Esophagus muscularis mucosa (tissue), 4 donors: ENCODE measurements at regions not wholly inside any gene's neighbourhood (a gene's known extent, or its start where the extent isn't known, plus 50 kb on each side); places are given as distances from the start of the nearest gene placed in this dataset.

Experiments used
- DNase-seq: peaks from one replicate; pipeline ENCODE4 v3.0.0-alpha.2; 2017; ENCODE audit errors: extremely low spot score
- H3K27ac ChIP-seq, 4 donors: fragments of 200-600 bp; sonication (generic); replicated peaks in 1 of 4; 1 replicate in 3 of 4; 2 replicates in 1 of 4; pipeline ENCODE4 v1.5.1; 2016 to 2019; ENCODE audit warnings: mild to moderate bottlenecking in 1 of 4
- H3K27me3 ChIP-seq, 4 donors: fragments of 200-600 bp; sonication (generic); one replicate each; pipeline versions ENCODE4 v1.5.1 to v1.6.0; 2016 to 2019
- H3K36me3 ChIP-seq, 4 donors: fragments of 200-600 bp; sonication (generic); one replicate each; pipeline ENCODE4 v1.5.1; 2016 to 2019
- H3K4me1 ChIP-seq, 4 donors: fragments of 200-600 bp; sonication (generic); one replicate each; pipeline ENCODE4 v1.5.1; 2016 to 2019
- H3K4me3 ChIP-seq, 4 donors: fragments of 200-600 bp; sonication (generic); 1 replicate in 2 of 4; 2 replicates in 2 of 4; pipeline ENCODE4 v1.5.1; 2016 to 2019; ENCODE audit warnings: mild to moderate bottlenecking in 4 of 4, moderate library complexity in 1 of 4
- H3K9me3 ChIP-seq, 4 donors: fragments of 200-600 bp; sonication (generic); 1 replicate in 3 of 4; 2 replicates in 1 of 4; pipeline ENCODE4 v1.5.1; 2016 to 2019
- EP300 ChIP-seq: sonication (generic); formaldehyde crosslinking; IDR thresholded peaks from one replicate; pipeline ENCODE4 v1.6.1; 2017; ENCODE audit warnings: antibody characterized with exemption
- POLR2A ChIP-seq: fragments of 450-650 bp; IDR thresholded peaks from one replicate; pipeline ENCODE4 v1.6.1; 2017; ENCODE audit warnings: antibody characterized with exemption, moderate library complexity, mild to moderate bottlenecking, low read depth
- POLR2AphosphoS5 ChIP-seq, 2 donors: sonication (generic); formaldehyde crosslinking; IDR thresholded peaks; one replicate each; pipeline ENCODE4 v1.6.1; 2017; ENCODE audit warnings: antibody characterized with exemption in 2 of 2
- WGBS: methylation state at CpG from one replicate; pipeline ENCODE4 v1.1.5; 2018; 5-methylcytosine and 5-hydroxymethylcytosine counted together
- intact Hi-C: fragments of 100-400 bp; cut with DNase I; formaldehyde crosslinking; loops from one replicate; pipeline ENCODE4 v1.15.1; 2023
- TF ChIP-seq, protein P1 (sequence below), 3 experiments: fragments of 200-600 bp in 2 of 3; fragments of 450-650 bp in 1 of 3; sonication (generic) in 2 of 3; IDR thresholded peaks; one replicate each; pipeline ENCODE4 v1.5.1; 2017 to 2019; ENCODE audit warnings: antibody characterized with exemption in 3 of 3, mild to moderate bottlenecking in 2 of 3, moderate library complexity in 1 of 3

DNA sequence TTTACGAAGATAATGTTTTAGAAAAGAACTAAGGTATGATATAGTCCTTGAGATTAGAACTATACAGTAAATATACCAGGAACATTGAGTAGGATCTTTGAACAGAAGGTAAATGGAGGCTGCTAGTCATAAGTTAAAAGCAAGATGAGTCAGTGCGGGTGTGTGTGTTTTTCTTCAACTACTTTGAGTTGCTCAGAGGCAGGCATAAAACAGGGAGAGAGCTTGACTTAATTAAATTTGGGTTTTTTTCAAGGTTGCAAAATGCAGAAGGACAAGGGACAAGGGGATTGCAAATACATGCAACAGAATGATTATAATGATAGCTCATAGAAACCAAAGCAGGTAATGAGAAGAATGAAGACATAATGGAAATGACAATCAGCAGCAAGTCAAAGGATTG lies 815.1 kb downstream of the NCAM2 start:
- H3K9me3 ChIP-seq = no peaks in the 10 kb centered on the region
- H3K4me3 ChIP-seq = no peak overlapping the region
- DNase-seq = no peak
- 94% methylated on average over 2 of the region's 2 CpGs for WGBS
- no peak overlapping the region for H3K27ac ChIP-seq
- intact Hi-C loops = no loop called here
- H3K27me3 ChIP-seq = no peaks in the 10 kb centered on the region
- no peaks in the 10 kb centered on the region for H3K36me3 ChIP-seq
- H3K4me1 ChIP-seq = no peaks in the 10 kb centered on the region
- TF ChIP-seq POLR2A (no peak), EP300 (no peak)
- TF ChIP-seq, protein P1, sequence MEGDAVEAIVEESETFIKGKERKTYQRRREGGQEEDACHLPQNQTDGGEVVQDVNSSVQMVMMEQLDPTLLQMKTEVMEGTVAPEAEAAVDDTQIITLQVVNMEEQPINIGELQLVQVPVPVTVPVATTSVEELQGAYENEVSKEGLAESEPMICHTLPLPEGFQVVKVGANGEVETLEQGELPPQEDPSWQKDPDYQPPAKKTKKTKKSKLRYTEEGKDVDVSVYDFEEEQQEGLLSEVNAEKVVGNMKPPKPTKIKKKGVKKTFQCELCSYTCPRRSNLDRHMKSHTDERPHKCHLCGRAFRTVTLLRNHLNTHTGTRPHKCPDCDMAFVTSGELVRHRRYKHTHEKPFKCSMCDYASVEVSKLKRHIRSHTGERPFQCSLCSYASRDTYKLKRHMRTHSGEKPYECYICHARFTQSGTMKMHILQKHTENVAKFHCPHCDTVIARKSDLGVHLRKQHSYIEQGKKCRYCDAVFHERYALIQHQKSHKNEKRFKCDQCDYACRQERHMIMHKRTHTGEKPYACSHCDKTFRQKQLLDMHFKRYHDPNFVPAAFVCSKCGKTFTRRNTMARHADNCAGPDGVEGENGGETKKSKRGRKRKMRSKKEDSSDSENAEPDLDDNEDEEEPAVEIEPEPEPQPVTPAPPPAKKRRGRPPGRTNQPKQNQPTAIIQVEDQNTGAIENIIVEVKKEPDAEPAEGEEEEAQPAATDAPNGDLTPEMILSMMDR (IDR thresholded peaks at IDR 0.05) = no peak

DNA sequence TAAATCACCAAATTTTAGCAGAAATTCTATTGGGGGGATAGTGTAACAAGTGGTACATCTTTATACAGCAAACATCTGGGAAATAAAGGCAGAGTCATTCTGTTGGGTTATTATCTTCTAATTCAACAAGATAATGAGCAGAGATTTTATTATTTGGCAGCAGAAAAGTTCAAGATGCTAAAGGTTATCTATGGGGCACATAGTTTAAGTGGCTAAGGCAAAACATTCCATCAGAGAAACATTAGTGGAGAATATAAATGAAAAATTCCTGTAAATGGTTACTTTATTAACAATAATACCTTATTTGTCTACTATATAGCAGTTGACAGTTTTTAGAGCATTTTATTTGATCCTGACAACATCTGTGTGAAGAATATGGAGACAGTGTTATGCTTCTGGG lies 815.7 kb downstream of the NCAM2 start:
- Histone ChIP-seq H3K4me1 (no peaks in the 10 kb centered on the region), H3K4me3 (no peak overlapping the region), H3K9me3 (no peaks in the 10 kb centered on the region), H3K27me3 (no peaks in the 10 kb centered on the region), H3K27ac (no peak overlapping the region), H3K36me3 (no peaks in the 10 kb centered on the region)
- intact Hi-C loops = no loop called here
- DNase-seq = no peak
- TF ChIP-seq POLR2AphosphoS5 (IDR thresholded peaks at IDR 0.05) = no peak
- TF ChIP-seq, protein P1 (IDR thresholded peaks at IDR 0.05) = no peak
- TF ChIP-seq EP300 = no peak
- TF ChIP-seq POLR2A = no peak

DNA sequence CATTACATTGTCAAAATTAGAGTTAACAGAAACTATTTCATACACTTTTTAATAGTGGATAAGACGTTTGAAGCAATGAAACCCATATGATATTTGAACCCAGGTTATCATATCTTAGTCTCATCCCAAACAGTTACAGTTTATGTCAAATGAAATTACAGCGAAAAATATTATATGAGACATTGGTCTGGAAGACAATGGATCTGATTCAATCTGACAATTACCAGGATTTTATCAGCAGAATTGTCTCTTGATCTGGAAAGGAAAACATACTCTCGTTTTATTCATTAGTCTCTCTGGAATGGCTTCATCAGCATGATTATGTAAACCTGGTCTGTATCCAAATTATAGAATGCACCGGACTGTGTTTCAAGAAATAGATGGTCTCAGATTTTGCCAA lies 818.6 kb downstream of the NCAM2 start:
- 67% methylated on average over 4 of the region's 4 CpGs for WGBS

DNA sequence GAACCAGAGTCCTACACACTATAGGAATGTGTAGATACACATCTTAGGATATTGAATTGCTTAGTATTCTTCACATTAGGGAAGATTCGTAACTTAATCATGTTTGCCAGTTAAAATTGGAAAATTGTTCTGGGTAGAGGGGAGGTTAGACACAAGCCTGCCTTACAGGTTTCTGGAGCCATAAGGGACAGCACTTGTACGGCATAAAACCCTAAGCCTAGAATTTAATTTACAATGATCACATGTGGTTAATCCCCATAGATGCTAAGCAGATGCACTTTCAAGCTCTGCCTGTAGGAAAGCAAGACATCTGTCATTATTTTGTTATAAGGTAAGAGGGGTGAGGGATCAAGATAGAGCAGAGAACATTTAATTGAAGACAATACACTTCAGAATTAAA lies 820.7 kb downstream of the NCAM2 start:
- 83% methylated on average over 2 of the region's 2 CpGs for WGBS
- no peak overlapping the region for H3K27ac ChIP-seq
- no peak overlapping the region for H3K4me3 ChIP-seq
- DNase-seq = no peak
- intact Hi-C loops = no loop called here
- H3K36me3 ChIP-seq = no peaks in the 10 kb centered on the region
- no peaks in the 10 kb centered on the region for H3K27me3 ChIP-seq
- H3K4me1 ChIP-seq = no peaks in the 10 kb centered on the region
- H3K9me3 ChIP-seq = no peaks in the 10 kb centered on the region
- TF ChIP-seq POLR2AphosphoS5 (IDR thresholded peaks at IDR 0.05) (no peak), EP300 (no peak), POLR2A (no peak)
- TF ChIP-seq, protein P1 (IDR thresholded peaks at IDR 0.05) = no peak

More for the DNA sequence above, 818.6 kb downstream of the NCAM2 start:
- no peak for DNase-seq
- intact Hi-C loops = no loop called here
- no peaks in the 10 kb centered on the region for H3K9me3 ChIP-seq
- TF ChIP-seq EP300 = no peak
- TF ChIP-seq POLR2A = no peak
- TF ChIP-seq POLR2AphosphoS5 (IDR thresholded peaks at IDR 0.05) = no peak
- TF ChIP-seq, protein P1 (IDR thresholded peaks at IDR 0.05) = no peak
- H3K27me3 ChIP-seq = no peaks in the 10 kb centered on the region
- no peaks in the 10 kb centered on the region for H3K36me3 ChIP-seq
- H3K4me3 ChIP-seq = no peak overlapping the region
- H3K27ac ChIP-seq = no peak overlapping the region
- no peaks in the 10 kb centered on the region for H3K4me1 ChIP-seq

DNA sequence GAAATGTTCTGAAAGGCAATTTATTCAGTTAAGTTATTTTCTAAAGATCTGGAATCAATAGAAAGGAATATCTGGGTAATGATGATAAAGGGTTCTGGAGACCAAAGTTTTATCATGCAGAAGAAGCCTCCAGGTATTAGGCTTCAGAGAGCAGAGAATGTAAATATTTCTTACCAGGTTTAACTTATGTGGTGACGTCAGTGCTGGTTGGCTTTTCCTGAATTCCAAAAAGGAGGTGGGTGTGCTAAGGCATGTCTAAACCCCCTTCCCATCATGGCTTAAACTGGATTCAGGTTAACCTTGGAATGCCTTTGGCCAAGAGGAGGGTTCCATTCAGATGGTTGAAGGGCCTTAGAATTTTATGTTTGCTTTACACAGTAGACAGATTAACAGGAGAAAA lies 829.9 kb downstream of the NCAM2 start:
- TF ChIP-seq POLR2A (no peak), EP300 (no peak), POLR2AphosphoS5 (IDR thresholded peaks at IDR 0.05) (no peak)
- TF ChIP-seq, protein P1 (IDR thresholded peaks at IDR 0.05) = no peak
- H3K9me3 ChIP-seq = no peaks in the 10 kb centered on the region
- H3K4me3 ChIP-seq = no peak overlapping the region
- WGBS = 88% methylated on average over 1 of the region's 1 CpG
- H3K36me3 ChIP-seq = no peaks in the 10 kb centered on the region
- H3K27me3 ChIP-seq = no peaks in the 10 kb centered on the region
- intact Hi-C loops = no loop called here
- H3K4me1 ChIP-seq = no peaks in the 10 kb centered on the region
- DNase-seq = no peak
- H3K27ac ChIP-seq = no peak overlapping the region
